Sigmoid colon (tissue), 4 donors: ENCODE measurements at regions not wholly inside any gene's neighbourhood (a gene's known extent, or its start where the extent isn't known, plus 50 kb on each side); places are given as distances from the start of the nearest gene placed in this dataset.

Experiments used
- EP300 ChIP-seq, 4 donors: sonication (generic); formaldehyde crosslinking; IDR thresholded peaks; one replicate each; pipeline ENCODE4 v1.6.1; 2017; ENCODE audit warnings: antibody characterized with exemption in 4 of 4
- POLR2A ChIP-seq, 2 donors: fragments of 450-650 bp; IDR thresholded peaks; one replicate each; pipeline ENCODE4 v1.6.1; 2016; ENCODE audit warnings: antibody characterized with exemption in 2 of 2, mild to moderate bottlenecking in 2 of 2, moderate library complexity in 2 of 2
- TF ChIP-seq, protein P1 (sequence below), 4 experiments: fragments of 450-650 bp in 3 of 4; fragments of 200-600 bp in 1 of 4; IDR thresholded peaks; one replicate each; pipeline ENCODE4 v1.5.1; 2016 to 2019; ENCODE audit warnings: antibody characterized with exemption in 4 of 4, mild to moderate bottlenecking in 3 of 4, moderate library complexity in 2 of 4

GRCh38 chr14:85824526-85824925 is 294.6 kb downstream of the FLRT2 start:
- TF ChIP-seq, protein P1, sequence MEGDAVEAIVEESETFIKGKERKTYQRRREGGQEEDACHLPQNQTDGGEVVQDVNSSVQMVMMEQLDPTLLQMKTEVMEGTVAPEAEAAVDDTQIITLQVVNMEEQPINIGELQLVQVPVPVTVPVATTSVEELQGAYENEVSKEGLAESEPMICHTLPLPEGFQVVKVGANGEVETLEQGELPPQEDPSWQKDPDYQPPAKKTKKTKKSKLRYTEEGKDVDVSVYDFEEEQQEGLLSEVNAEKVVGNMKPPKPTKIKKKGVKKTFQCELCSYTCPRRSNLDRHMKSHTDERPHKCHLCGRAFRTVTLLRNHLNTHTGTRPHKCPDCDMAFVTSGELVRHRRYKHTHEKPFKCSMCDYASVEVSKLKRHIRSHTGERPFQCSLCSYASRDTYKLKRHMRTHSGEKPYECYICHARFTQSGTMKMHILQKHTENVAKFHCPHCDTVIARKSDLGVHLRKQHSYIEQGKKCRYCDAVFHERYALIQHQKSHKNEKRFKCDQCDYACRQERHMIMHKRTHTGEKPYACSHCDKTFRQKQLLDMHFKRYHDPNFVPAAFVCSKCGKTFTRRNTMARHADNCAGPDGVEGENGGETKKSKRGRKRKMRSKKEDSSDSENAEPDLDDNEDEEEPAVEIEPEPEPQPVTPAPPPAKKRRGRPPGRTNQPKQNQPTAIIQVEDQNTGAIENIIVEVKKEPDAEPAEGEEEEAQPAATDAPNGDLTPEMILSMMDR (IDR thresholded peaks at IDR 0.05), result no peak
- TF ChIP-seq POLR2A (IDR thresholded peaks at IDR 0.05), result no peak
- TF ChIP-seq EP300 (IDR thresholded peaks at IDR 0.05), result no peak
